HepG2 (cell line): ENCODE measurements at regions not wholly inside any gene's neighbourhood (a gene's known extent, or its start where the extent isn't known, plus 50 kb on each side); places are given as distances from the start of the nearest gene placed in this dataset.

ENCODE experiments used
- ATAC-seq: fragments of 200-7000 bp; cut with Tn5 transposase; 3 replicates; pipeline ENCODE4 v1.9.1; 2020; ENCODE audit warnings: mild to moderate bottlenecking, moderate library complexity
- BruUV-seq: library from RNA; stranded (reverse); fragments of 400-500 nt; replicated peaks from 2 replicates; lab custom pipeline; 2021; lab: Mats Ljungman, UMichigan
- CTCF ChIA-PET: fragments of 300-600 bp; formaldehyde crosslinking; extraction: SDS; loops from one replicate; lab custom pipeline; 2021; ENCODE audit warnings: low total read pairs, inconsistent platforms, low intra/inter-chr PET ratio; lab: Yijun Ruan, JAX
- POLR2A ChIA-PET: fragments of 350-600 bp; sonication (Branson Sonifier 250); formaldehyde crosslinking; loops from one replicate; lab custom pipeline; 2020; ENCODE audit warnings: antibody characterized with exemption, inconsistent platforms; lab: Yijun Ruan, JAX
- DNase-seq: peaks from one replicate; pipeline ENCODE4 v3.0.0-alpha.2; 2015; ENCODE audit warnings: low spot score
- FAIRE-seq: peaks from 3 replicates; lab custom pipeline; 2011; peaks lifted over from hg19 to GRCh38; lab: Jason Lieb, UNC
- H2AFZ ChIP-seq: one replicate; pipeline ENCODE4 v1.6.1; 2011; ENCODE audit warnings: low read length, inconsistent platforms
- H3K27ac ChIP-seq: fragments of 300-600 bp; 3 replicates; pipeline ENCODE4 v1.8.0; 2011; ENCODE audit warnings: mixed run types, mild to moderate bottlenecking, mixed read lengths, low read length, inconsistent platforms; ENCODE audit not compliant: insufficient read depth; ENCODE audit errors: extremely low read length
- H3K27me3 ChIP-seq, 2 experiments: fragments of 200-600 bp in 1 of 2; 2 replicates in 1 of 2; 3 replicates in 1 of 2; pipeline versions ENCODE4 v1.6.0 to v1.8.0; 2011; ENCODE audit warnings: low read length in 2 of 2, mild to moderate bottlenecking in 2 of 2, moderate library complexity in 2 of 2, inconsistent platforms in 1 of 2; ENCODE audit not compliant: insufficient read depth in 2 of 2, control insufficient read depth in 1 of 2
- H3K36me3 ChIP-seq, 2 experiments: fragments of 200-600 bp in 1 of 2; replicated peaks in 1 of 2; 2 replicates in 1 of 2; 3 replicates in 1 of 2; pipeline versions ENCODE4 v1.5.1 to v1.8.0; 2011; ENCODE audit warnings: low read length in 2 of 2, inconsistent platforms in 1 of 2; ENCODE audit not compliant: insufficient read depth in 2 of 2, control insufficient read depth in 1 of 2
- H3K4me1 ChIP-seq: 2 replicates; pipeline ENCODE4 v1.5.1; 2012; ENCODE audit warnings: low read length, inconsistent platforms; ENCODE audit not compliant: insufficient read depth
- H3K4me2 ChIP-seq: 2 replicates; pipeline ENCODE4 v1.6.0; 2011; ENCODE audit warnings: low read depth, low read length, inconsistent platforms
- H3K4me3 ChIP-seq, 3 experiments: fragments of 200-600 bp in 1 of 3; sonication (generic), shearing (Covaris generic) in 1 of 3; replicated peaks in 1 of 3; 2 replicates each; pipeline ENCODE4 v1.5.1; 2011 to 2016; ENCODE audit warnings: low read length in 3 of 3, inconsistent platforms in 2 of 3, low read depth in 2 of 3, mild to moderate bottlenecking in 2 of 3, control low read depth in 1 of 3, mixed read lengths in 1 of 3; ENCODE audit not compliant: insufficient read depth in 1 of 3
- H3K79me2 ChIP-seq: one replicate; pipeline ENCODE4 v1.6.1; 2011; ENCODE audit warnings: low read length, inconsistent platforms; ENCODE audit not compliant: insufficient read depth
- H3K9ac ChIP-seq: 2 replicates; pipeline ENCODE4 v1.6.0; 2011; ENCODE audit warnings: mild to moderate bottlenecking, low read depth, low read length, inconsistent platforms; ENCODE audit not compliant: insufficient read depth
- H3K9me3 ChIP-seq: 2 replicates; pipeline ENCODE4 v1.5.1; 2012; ENCODE audit warnings: mild to moderate bottlenecking, low read length
- H4K20me1 ChIP-seq: 2 replicates; pipeline ENCODE4 v1.6.0; 2011; ENCODE audit warnings: inconsistent platforms, mild to moderate bottlenecking, low read length, moderate library complexity; ENCODE audit not compliant: insufficient read depth
- FOXJ3 ChIP-seq: sonication (generic); formaldehyde crosslinking; IDR thresholded peaks from 2 replicates; pipeline ENCODE4 v1.4.0; 2020; ENCODE audit warnings: missing genetic modification reagents, mild to moderate bottlenecking, borderline replicate concordance
- KLF15 ChIP-seq: sonication (generic); formaldehyde crosslinking; IDR thresholded peaks from 2 replicates; pipeline ENCODE4 v1.8.1; 2023; ENCODE audit warnings: borderline replicate concordance, mild to moderate bottlenecking, inconsistent platforms, missing genetic modification reagents, mixed read lengths
- MATR3 ChIP-seq: sonication (generic); formaldehyde crosslinking; IDR thresholded peaks from 2 replicates; pipeline ENCODE4 v1.4.0; 2020; ENCODE audit warnings: missing genetic modification reagents
- RBAK ChIP-seq: sonication (generic); formaldehyde crosslinking; IDR thresholded peaks from 2 replicates; pipeline ENCODE4 v1.5.1; 2020; ENCODE audit warnings: mild to moderate bottlenecking, missing genetic modification reagents
- SRY ChIP-seq: sonication (generic); formaldehyde crosslinking; IDR thresholded peaks from 2 replicates; pipeline ENCODE4 v1.8.0; 2022; ENCODE audit warnings: mild to moderate bottlenecking, missing genetic modification reagents
- TEAD2 ChIP-seq: sonication (generic); formaldehyde crosslinking; IDR thresholded peaks from 2 replicates; pipeline ENCODE4 v1.9.0; 2021; ENCODE audit warnings: missing genetic modification reagents
- ZKSCAN1 ChIP-seq: fragments of 150-350 bp; IDR thresholded peaks from 2 replicates; pipeline ENCODE4 v1.6.1; 2014; ENCODE audit warnings: low read length
- ZNF296 ChIP-seq: sonication (generic); formaldehyde crosslinking; conservative IDR thresholded peaks from 2 replicates; pipeline ENCODE4 v1.5.0; 2020; ENCODE audit warnings: mild to moderate bottlenecking, missing genetic modification reagents
- ZNF335 ChIP-seq: sonication (generic); formaldehyde crosslinking; IDR thresholded peaks from 2 replicates; pipeline ENCODE4 v1.4.0; 2020; ENCODE audit warnings: missing genetic modification reagents
- ZNF530 ChIP-seq: sonication (generic); formaldehyde crosslinking; IDR thresholded peaks from 2 replicates; pipeline ENCODE4 v1.5.0; 2020; ENCODE audit warnings: low read depth, mild to moderate bottlenecking, missing genetic modification reagents
- ZNF552 ChIP-seq: sonication (generic); formaldehyde crosslinking; IDR thresholded peaks from 2 replicates; pipeline ENCODE4 v1.9.0; 2022; ENCODE audit warnings: missing genetic modification reagents, mild to moderate bottlenecking, borderline replicate concordance
- ZNF589 ChIP-seq: sonication (generic); formaldehyde crosslinking; conservative IDR thresholded peaks from 2 replicates; pipeline ENCODE4 v1.8.0; 2022; ENCODE audit warnings: mild to moderate bottlenecking, moderate library complexity, missing genetic modification reagents
- ZNF674 ChIP-seq: sonication (generic); formaldehyde crosslinking; IDR thresholded peaks from 2 replicates; pipeline ENCODE4 v1.5.0; 2020; ENCODE audit warnings: low read depth, mild to moderate bottlenecking, missing genetic modification reagents
- ZNF75D ChIP-seq: sonication (generic); formaldehyde crosslinking; IDR thresholded peaks from 2 replicates; pipeline ENCODE4 v1.8.1; 2023; ENCODE audit warnings: missing genetic modification reagents, mild to moderate bottlenecking, borderline replicate concordance
- ZNF790 ChIP-seq: sonication (generic); formaldehyde crosslinking; IDR thresholded peaks from 2 replicates; pipeline ENCODE4 v1.8.0; 2022; ENCODE audit warnings: missing genetic modification reagents, mild to moderate bottlenecking, borderline replicate concordance
- ZNF792 ChIP-seq: IDR thresholded peaks from 2 replicates; pipeline ENCODE4 v1.6.1; 2016
- WGBS: methylation state at CpG from one replicate; pipeline ENCODE4 v1.1.6; 2017; ENCODE audit warnings: low lambda C conversion rate; 5-methylcytosine and 5-hydroxymethylcytosine counted together
- in situ Hi-C: cut with HindIII; loops from 2 replicates; pipeline ENCODE4 v1.10.0; 2017; ENCODE audit warnings: low pct_unique_long_range_greater_than_20kb; ENCODE audit not compliant: extremely low pct_ligation_motif_present
- intact Hi-C: fragments of 100-400 bp; cut with micrococcal nuclease; formaldehyde crosslinking; loops from one replicate; pipeline ENCODE4 v1.10.0; 2022; ENCODE audit not compliant: unreplicated experiment
- TF ChIP-seq, protein P1 (sequence below): sonication (generic); formaldehyde crosslinking; IDR thresholded peaks from 2 replicates; pipeline ENCODE4 v1.5.0; 2020; ENCODE audit warnings: missing genetic modification reagents
- TF ChIP-seq, protein P2 (sequence below): sonication (generic); formaldehyde crosslinking; IDR thresholded peaks from 2 replicates; pipeline ENCODE4 v1.4.0; 2020; ENCODE audit warnings: missing genetic modification reagents
- TF ChIP-seq, protein P3 (sequence below): sonication (generic); formaldehyde crosslinking; IDR thresholded peaks from 2 replicates; pipeline ENCODE4 v1.9.0; 2021; ENCODE audit warnings: missing genetic modification reagents, borderline replicate concordance
- TF ChIP-seq, protein P4 (sequence below): sonication (generic); formaldehyde crosslinking; IDR thresholded peaks from 2 replicates; pipeline ENCODE4 v1.4.0; 2020; ENCODE audit warnings: missing genetic modification reagents, borderline replicate concordance

DNA sequence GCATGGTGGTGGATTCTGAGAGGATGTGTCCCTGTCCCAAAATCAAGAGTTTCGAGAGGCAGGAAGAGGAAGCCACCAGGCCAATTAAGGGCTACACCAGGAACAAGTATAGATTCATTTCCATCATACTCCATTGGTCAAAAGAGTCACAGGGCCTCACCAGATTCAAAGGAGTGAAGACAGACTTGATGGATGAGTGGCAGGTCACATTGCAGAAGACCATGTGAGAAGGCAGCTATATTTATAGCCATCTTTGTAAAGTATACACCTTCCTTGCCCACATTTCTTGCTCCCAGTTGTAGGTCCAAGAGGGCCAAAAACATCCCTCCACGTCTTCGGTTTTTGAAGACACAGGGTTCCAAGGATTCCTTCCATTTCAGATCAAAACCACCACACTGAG is 406.0 kb downstream of the BCOR start (continued):
- TF ChIP-seq ZNF792 (CRISPR knock-in tag), result no peak
- no peak for TF ChIP-seq KLF15
- TF ChIP-seq RBAK (CRISPR knock-in tag), result no peak
- TF ChIP-seq TEAD2 (CRISPR knock-in tag), result no peak
- TF ChIP-seq, protein P1, sequence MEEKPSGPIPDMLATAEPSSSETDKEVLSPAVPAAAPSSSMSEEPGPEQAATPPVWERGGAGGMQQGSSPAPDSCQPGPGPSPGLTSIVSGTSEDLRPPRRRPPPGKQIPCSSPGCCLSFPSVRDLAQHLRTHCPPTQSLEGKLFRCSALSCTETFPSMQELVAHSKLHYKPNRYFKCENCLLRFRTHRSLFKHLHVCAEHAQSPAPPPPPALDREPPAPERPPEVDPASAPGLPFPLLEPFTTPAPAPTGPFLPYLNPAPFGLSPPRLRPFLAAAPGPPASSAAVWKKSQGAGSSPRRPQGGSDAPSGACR (CRISPR knock-in tag), result no peak

DNA sequence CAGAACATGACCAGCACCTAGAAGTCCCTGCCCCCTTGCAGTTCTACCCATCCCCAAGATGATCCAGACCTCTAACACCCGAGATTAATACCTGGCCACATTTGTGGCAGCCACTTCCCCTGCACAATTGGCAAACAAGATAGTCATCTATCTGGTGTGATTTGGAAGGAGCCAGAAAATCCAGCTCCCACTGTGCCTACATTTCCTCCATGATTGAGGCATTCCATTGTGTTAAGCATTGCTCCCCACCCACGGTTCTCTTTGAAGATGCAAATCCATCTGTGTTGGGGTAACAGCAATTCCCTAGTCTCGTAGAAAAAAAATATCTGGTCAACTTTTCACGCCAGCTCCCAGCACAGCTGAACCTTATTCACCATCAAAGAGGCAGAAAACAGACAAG is 405.0 kb downstream of the BCOR start:
- Histone ChIP-seq H3K79me2 (no peaks in the 10 kb centered on the region), H3K4me2 (no peak overlapping the region), H3K36me3 (no peaks in the 10 kb centered on the region), H3K9ac (no peak overlapping the region), H3K4me1 (no peaks in the 10 kb centered on the region), H3K27ac (no peak overlapping the region), H4K20me1 (no peaks in the 10 kb centered on the region), H3K9me3 (no peaks in the 10 kb centered on the region), H3K4me3 (no peak overlapping the region), H2AFZ (no peak overlapping the region), H3K27me3 (peaks cover 0 to 3% of the 10 kb centered on the region in 2 experiments; a peak in 1 of 5 replicates)
- ChIA-PET CTCF (no interaction called here), POLR2A (no interaction called here)
- DNase-seq (no peak), FAIRE-seq (no peak), ATAC-seq (no peak)
- no TSS peak for BruUV-seq
- in situ Hi-C loops (no loop called here), intact Hi-C loops (no loop called here)
- 8% methylated on average over 2 of the region's 4 CpGs for WGBS
- TF ChIP-seq KLF15 (no peak), MATR3 (no peak), ZNF589 (CRISPR knock-in tag) (no peak), SRY (CRISPR knock-in tag) (no peak), ZKSCAN1 (no peak), ZNF75D (CRISPR knock-in tag) (no peak), ZNF790 (CRISPR knock-in tag) (no peak), ZNF335 (CRISPR knock-in tag) (no peak), FOXJ3 (CRISPR knock-in tag) (no peak), ZNF552 (CRISPR knock-in tag) (no peak), ZNF530 (no peak), ZNF296 (CRISPR knock-in tag) (no peak), ZNF674 (no peak)
- TF ChIP-seq, protein P2, sequence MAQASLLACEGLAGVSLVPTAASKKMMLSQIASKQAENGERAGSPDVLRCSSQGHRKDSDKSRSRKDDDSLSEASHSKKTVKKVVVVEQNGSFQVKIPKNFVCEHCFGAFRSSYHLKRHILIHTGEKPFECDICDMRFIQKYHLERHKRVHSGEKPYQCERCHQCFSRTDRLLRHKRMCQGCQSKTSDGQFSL (CRISPR knock-in tag), result no peak
- TF ChIP-seq, protein P3, sequence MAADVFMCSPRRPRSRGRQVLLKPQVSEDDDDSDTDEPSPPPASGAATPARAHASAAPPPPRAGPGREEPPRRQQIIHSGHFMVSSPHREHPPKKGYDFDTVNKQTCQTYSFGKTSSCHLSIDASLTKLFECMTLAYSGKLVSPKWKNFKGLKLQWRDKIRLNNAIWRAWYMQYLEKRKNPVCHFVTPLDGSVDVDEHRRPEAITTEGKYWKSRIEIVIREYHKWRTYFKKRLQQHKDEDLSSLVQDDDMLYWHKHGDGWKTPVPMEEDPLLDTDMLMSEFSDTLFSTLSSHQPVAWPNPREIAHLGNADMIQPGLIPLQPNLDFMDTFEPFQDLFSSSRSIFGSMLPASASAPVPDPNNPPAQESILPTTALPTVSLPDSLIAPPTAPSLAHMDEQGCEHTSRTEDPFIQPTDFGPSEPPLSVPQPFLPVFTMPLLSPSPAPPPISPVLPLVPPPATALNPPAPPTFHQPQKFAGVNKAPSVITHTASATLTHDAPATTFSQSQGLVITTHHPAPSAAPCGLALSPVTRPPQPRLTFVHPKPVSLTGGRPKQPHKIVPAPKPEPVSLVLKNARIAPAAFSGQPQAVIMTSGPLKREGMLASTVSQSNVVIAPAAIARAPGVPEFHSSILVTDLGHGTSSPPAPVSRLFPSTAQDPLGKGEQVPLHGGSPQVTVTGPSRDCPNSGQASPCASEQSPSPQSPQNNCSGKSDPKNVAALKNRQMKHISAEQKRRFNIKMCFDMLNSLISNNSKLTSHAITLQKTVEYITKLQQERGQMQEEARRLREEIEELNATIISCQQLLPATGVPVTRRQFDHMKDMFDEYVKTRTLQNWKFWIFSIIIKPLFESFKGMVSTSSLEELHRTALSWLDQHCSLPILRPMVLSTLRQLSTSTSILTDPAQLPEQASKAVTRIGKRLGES, result no peak
- TF ChIP-seq, protein P4, sequence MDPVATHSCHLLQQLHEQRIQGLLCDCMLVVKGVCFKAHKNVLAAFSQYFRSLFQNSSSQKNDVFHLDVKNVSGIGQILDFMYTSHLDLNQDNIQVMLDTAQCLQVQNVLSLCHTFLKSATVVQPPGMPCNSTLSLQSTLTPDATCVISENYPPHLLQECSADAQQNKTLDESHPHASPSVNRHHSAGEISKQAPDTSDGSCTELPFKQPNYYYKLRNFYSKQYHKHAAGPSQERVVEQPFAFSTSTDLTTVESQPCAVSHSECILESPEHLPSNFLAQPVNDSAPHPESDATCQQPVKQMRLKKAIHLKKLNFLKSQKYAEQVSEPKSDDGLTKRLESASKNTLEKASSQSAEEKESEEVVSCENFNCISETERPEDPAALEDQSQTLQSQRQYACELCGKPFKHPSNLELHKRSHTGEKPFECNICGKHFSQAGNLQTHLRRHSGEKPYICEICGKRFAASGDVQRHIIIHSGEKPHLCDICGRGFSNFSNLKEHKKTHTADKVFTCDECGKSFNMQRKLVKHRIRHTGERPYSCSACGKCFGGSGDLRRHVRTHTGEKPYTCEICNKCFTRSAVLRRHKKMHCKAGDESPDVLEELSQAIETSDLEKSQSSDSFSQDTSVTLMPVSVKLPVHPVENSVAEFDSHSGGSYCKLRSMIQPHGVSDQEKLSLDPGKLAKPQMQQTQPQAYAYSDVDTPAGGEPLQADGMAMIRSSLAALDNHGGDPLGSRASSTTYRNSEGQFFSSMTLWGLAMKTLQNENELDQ (CRISPR knock-in tag), result no peak
